ENCODE measurements at regions not wholly inside any gene's neighbourhood (a gene's known extent, or its start where the extent isn't known, plus 50 kb on each side); places are given as distances from the start of the nearest gene placed in this dataset.

GRCh38 chr1:103199001-103199400, 90.7 kb upstream of the COL11A1 start:
- no peak for TF ChIP-seq CTCF (IDR thresholded peaks at IDR 0.05)
- TF ChIP-seq POLR2A (IDR thresholded peaks at IDR 0.05): no peak

Data from tibial nerve (tissue), 3 donors.